ENCODE measurements at regions not wholly inside any gene's neighbourhood (a gene's known extent, or its start where the extent isn't known, plus 50 kb on each side); places are given as distances from the start of the nearest gene placed in this dataset.

GRCh38 chr7:52061666-52062065, 745.1 kb upstream of the COBL start:
- TF ChIP-seq BHLHE40 (IDR thresholded peaks at IDR 0.05; ENCODE audit: borderline replicate concordance) (no peak), FOXM1 (IDR thresholded peaks at IDR 0.05; ENCODE audit: borderline replicate concordance) (no peak), HDGF (IDR thresholded peaks at IDR 0.05; ENCODE audit: borderline replicate concordance) (no peak), LEF1 (IDR thresholded peaks at IDR 0.05; ENCODE audit: borderline replicate concordance) (no peak), CTBP1 (IDR thresholded peaks at IDR 0.05; ENCODE audit: borderline replicate concordance) (no peak), SP1 (IDR thresholded peaks at IDR 0.05) (no peak), SUZ12 (IDR thresholded peaks at IDR 0.05) (no peak), TARDBP (IDR thresholded peaks at IDR 0.05) (no peak)

Measured in HEK293T (cell line).